Middle frontal gyrus (tissue), 1 donor: ENCODE measurements at regions not wholly inside any gene's neighbourhood (a gene's known extent, or its start where the extent isn't known, plus 50 kb on each side); places are given as distances from the start of the nearest gene placed in this dataset.
A peak's percentile ranks its signal among the peaks of the same experiment; 100 is the strongest.

Experiments used
- DNase-seq: peaks from one replicate; pipeline ENCODE4 v3.0.0-alpha.2; 2015; ENCODE audit warnings: low spot score; ENCODE audit errors: extremely low spot score

DNA sequence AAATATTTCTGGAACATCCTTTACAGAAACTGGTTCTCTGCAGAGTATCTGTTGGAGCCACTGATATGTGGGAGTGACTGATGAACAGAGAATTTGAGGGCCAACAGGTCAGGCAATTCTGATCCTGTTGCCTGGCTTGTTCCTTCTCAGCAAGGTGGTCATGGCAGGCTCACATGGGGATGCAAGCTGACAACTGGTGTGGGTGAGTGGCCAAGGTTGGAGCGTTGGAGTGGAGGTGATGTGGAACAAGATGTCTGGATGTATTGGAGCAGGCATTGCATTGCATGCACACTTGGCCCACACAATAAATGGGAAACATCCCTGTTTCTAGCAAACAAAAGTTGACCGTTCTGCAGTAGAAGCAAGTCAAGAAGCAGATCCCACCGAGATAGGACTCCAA is 380.7 kb downstream of the ZNF536 start:
- no peak for DNase-seq

GRCh38 chr19:30752201-30752600 is 380.0 kb downstream of the ZNF536 start:
- no peak for DNase-seq

DNA sequence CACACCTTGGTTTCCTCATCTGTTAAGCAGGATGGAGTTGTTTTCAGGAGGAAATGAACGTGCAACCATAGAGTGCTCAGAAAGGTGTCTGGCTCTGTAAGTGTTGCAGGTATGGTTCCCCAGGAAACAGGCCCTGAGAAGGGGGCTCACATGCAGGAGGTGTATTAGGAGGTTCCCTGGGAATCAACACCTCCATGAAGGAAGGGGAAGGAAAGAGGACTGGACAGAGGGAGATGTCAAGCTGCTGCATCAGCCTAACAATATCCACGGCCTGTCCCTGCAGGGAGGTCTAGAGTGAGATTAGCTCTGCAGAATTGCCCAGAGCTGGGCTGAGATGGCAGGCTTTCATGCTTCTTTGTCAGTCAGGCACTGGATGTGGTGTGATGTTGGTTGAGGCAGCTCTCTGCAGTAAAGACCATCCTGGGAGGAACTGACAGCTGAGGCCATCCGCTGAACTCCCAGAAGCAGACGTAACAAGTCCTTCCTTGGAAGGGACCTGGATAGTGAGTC is 373.3 kb downstream of the ZNF536 start:
- DNase-seq = no peak

DNA sequence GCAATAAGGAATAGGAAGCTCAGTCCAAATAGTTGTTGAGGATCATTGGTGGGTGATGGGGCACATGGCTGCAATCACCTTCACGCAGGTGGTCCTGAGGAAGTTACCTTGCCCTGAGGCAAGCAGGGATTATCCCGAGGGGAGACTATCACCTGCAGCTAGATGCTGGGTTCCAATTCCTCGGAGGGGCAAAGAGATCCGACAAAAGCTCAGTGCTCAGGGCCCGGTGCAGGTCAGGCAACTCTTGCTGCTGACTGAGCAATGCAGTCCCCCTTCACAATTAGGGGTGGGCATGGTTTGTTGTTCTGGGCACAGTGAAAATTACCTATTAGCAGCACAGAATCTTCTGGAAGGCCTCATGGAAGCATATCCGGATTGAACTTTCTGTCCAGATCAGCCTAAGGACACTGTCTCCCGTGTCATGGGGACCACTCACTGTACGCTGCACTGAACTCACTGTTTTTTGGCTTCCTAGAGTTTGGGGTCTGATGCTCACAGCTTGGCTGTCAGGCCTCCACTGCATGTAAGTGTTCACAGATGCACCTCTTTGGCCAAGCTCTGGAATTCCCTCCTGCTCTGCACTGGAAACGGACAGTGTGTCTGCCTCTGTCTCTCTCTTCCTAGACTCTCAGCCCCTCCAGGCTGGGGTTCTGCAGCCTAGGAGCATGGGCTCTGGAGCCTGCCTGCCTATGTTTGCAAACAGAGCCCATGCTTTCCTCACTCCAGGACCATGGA is 372.7 kb downstream of the ZNF536 start:
- DNase-seq = no peak

DNA sequence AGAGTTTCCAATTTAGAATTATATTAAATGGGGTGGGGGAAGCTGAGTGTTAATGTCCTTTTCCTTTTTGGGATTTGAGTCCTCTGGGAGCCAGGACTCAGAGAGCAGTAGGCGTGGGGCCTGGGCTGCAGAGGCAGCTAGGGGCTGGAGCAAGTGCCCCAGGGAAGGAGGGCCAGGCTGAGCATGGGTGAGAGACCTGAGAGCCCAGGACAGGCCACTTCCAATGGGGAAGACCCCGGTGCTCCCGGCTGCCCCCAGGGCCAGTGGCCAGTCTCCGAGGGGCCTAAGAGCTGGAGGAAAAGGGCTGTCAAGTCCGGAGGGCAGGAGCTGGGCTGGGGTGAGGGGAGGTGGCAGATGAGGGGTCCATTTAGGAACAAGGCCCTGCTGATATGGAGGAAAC is 371.5 kb downstream of the ZNF536 start:
- no peak for DNase-seq

- no peak for DNase-seq
Measured at GRCh38 chr19:30743011-30743410, 370.8 kb downstream of the ZNF536 start.

DNA sequence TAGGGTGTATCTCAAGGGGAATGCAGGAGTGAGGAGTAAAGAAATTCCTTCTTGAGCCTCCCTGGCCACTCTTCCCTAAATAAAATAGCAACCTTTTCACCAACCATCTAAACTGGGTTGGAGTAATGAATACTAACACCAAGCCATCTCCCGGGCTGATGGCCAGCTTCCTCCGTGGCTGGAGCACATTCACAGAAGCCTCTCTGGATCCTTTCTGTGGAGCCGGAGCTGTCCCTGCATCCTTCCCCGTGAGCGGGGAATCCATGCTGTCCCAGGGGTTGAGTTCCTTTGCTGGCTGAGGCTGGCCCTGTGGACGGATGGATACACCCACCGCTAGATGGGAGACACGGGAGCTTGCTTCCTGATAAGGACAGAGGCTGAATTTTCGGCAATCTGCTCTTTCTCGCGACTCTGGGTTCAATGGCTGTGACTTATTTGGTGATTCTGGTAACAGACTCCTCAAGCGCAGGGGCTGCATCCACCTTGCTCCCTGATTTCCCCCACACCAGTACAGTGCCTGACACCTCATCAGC is 370.3 kb downstream of the ZNF536 start:
- no peak for DNase-seq

GRCh38 chr19:30741566-30741965 is 369.4 kb downstream of the ZNF536 start:
- no peak for DNase-seq

- DNase-seq = no peak
Measured at GRCh38 chr19:30739394-30739793, 367.2 kb downstream of the ZNF536 start.

- DNase-seq = no peak
Measured at GRCh38 chr19:30738047-30738446, 365.9 kb downstream of the ZNF536 start.

DNA sequence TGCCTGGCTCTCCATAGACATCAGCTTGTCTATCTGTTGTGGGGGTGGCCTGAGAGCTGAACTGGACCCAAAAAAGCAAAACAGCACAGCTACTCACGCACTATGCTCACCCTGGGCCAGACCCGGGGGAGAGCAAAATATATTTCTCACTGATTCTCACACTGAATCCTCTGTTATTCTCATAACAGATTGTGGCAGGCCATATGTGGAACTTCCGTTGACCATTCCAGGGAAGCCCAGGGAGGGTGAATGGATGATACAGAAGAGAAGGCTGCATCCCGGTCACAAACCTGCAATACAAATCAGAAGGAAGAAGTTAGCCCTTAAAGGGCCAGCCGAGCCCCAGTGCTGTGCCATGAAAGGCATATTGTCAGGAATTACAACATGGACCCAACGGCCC is 362.5 kb downstream of the ZNF536 start:
- no peak for DNase-seq

DNA sequence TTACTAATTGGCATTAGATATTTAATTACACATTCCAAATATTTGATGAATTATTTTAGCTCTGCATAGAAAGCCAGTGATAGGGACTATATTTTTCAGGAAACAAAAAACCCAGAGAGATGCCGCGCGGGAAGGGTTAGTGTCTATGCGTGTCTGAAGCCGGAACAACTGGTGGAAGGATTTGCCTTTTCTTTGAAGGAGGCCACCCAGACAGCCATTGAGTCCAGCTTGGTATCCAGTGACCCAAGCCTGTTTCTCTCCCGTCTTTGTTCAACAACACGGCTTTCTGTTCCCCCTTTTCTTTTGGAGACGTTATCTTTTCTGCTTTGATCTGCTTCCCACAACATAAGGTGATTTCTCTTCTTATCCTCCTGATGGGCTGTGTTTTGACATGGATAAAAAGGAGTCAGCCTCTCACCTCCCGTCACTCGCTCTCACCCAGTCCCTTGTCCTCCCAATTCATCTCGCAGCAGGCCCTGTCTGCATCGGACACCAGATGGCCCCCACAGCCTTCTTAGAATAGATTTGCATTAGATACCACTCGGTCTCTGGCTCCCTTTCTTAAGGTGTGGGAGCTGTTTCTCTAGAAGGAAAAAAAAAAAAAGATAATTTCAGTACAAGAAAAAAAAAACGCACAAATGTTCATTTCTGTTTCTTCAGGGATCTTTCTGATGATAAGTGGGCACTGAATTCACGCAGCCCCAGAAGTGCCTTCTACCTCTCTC is 361.8 kb downstream of the ZNF536 start:
- peak; percentile 37 for DNase-seq

- DNase-seq = no peak
Measured at GRCh38 chr19:30731591-30731990, 359.4 kb downstream of the ZNF536 start.

DNA sequence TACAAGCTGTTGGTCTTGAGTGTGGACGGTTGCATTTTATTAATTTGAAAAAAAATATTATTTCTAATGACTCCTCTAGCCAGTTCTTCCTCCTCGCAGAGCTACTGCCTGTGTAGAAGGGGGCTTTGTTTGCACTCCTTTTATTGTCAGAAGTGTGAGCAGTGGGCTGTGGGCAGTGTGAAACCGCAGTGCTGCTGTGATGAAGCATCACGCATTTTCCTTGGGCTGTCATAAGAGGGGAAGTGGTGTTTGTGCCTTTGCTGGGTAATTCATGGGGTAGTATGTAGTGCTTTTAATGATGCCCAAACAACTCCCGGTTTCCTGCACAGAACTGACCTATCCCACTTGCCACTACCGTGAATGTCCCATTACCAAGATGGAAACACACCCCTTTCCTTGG is 357.3 kb downstream of the ZNF536 start:
- DNase-seq = no peak

GRCh38 chr19:30722761-30723160 is 350.6 kb downstream of the ZNF536 start:
- no peak for DNase-seq

GRCh38 chr19:30722186-30722585 is 350.0 kb downstream of the ZNF536 start:
- no peak for DNase-seq

GRCh38 chr19:30719999-30720345 is 347.8 kb downstream of the ZNF536 start:
- DNase-seq = no peak

DNA sequence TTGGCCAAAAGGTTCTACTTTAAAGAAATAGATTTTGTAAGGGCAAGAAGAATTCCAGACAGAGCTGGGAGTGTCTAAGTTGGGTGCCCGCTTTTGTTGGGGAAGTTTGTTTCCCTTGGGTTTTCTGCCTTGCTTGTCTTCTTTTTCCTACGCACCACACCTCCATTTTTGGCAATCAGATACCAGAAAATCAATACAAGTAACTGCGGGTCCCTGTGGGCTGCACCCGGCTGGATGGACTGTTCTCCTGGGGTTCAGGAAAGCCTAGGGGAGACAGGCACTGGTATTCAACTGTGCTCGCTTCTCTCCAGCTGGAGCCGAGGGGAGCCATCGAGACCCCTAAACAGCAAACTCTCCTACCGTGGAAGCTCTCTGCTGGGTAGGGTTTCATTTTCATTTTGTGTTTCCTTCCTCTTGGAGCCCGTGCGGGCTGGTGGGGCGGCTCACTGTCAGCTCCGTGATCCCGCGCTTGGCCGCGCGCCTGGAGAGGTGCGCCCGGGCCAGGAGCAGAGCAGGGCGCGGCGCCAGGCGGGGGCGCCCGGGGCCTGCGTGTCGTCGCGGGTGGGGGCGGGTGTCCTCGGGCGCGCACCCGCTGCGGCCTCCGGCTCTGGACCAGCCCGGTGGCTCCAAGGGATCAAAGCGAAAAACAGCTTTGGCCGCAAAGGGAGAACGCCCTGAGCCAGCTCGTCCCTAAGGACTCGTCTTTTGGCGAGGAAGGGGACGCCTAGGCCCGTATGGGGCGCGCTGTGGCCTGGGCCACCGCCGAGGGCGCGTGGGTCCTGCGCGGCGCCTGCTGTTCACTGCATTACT is 347.2 kb downstream of the ZNF536 start:
- DNase-seq = no peak

DNA sequence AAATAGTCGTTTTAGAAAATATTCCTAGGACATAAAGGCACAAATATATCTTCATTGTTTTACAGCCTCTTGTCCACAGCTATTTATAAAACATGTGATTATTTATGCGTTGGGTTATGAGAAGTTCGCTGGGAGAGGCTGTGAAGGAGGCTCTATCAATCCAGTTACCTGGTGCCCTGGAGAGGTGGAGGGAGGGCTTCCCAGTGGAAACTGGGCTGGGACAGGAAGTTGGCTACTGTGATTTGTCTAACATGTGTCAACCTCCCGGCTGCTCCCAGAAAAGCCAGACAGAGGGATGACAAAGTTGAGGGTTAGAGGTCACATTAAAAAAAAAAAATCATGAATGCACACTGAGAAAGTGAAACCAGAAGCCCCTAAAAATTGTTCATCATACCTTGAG is 346.5 kb downstream of the ZNF536 start:
- no peak for DNase-seq

GRCh38 chr19:30718014-30718413 is 345.8 kb downstream of the ZNF536 start:
- no peak for DNase-seq

DNA sequence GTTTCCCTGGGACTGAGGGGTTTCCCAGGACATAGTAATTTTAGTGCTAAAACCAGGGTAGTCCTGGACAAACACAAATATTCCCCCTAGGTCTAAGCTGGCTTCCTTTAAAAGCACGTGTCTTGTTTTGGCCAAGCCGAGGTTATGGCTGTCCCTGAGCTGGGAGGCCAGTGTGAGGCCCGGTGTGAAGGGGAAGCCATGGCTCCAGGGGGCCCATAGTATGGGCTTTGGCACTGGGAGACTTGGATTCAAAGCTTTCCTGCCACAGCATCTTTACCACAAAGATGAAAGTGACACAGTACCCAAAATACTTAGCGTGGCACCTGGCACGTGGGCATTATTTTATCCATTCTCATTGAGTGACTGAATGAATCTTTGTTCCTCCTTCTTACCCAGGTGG is 345.2 kb downstream of the ZNF536 start:
- DNase-seq = no peak
